Naive thymus-derived CD8-positive, alpha-beta T cell (primary cell): ENCODE measurements at regions not wholly inside any gene's neighbourhood (a gene's known extent, or its start where the extent isn't known, plus 50 kb on each side); places are given as distances from the start of the nearest gene placed in this dataset.

Experiments used
- ATAC-seq, 2 donors: fragments of 150-1000 bp; cut with Tn5 transposase in 1 of 2; sonication (Bioruptor Pico), chemical (Tn5 transposase) in 1 of 2; 1 replicate in 1 of 2; 2 replicates in 1 of 2; pipeline ENCODE4 v1.10.0; 2021; ENCODE audit warnings: mild to moderate bottlenecking in 2 of 2, moderate library complexity in 2 of 2
- POLR2A ChIA-PET: fragments of 350-600 bp; sonication (Branson Sonifier 250); formaldehyde crosslinking; loops from one replicate; lab custom pipeline; 2021; ENCODE audit warnings: antibody characterized with exemption; lab: Charles Lee
- DNase-seq, 10 donors: peaks; one replicate each; pipeline versions ENCODE4 v3.0.0 to v3.0.0-alpha.2; 2020 to 2022
- H3K27ac Mint-ChIP-seq, 10 donors: one replicate each; pipeline ENCODE4 v1.8.0; 2020 to 2022; ENCODE audit warnings: mild to moderate bottlenecking in 10 of 10, mixed read lengths in 10 of 10, moderate library complexity in 4 of 10, inconsistent platforms in 1 of 10
- H3K27me3 Mint-ChIP-seq, 5 donors: one replicate each; pipeline ENCODE4 v1.8.0; 2021 to 2022; ENCODE audit warnings: mixed read lengths in 5 of 5
- H3K36me3 Mint-ChIP-seq, 3 donors: one replicate each; pipeline ENCODE4 v1.8.0; 2020 to 2022; ENCODE audit warnings: mixed read lengths in 3 of 3, mild to moderate bottlenecking in 2 of 3, inconsistent platforms in 1 of 3
- H3K4me1 Mint-ChIP-seq, 4 donors: one replicate each; pipeline ENCODE4 v1.8.0; 2021 to 2022; ENCODE audit warnings: mixed read lengths in 4 of 4
- H3K4me3 Mint-ChIP-seq, 10 donors: one replicate each; pipeline ENCODE4 v1.8.0; 2020 to 2022; ENCODE audit warnings: mild to moderate bottlenecking in 10 of 10, mixed read lengths in 10 of 10, moderate library complexity in 6 of 10, inconsistent platforms in 1 of 10
- H3K9me3 Mint-ChIP-seq, 9 donors: one replicate each; pipeline ENCODE4 v1.8.0; 2020 to 2022; ENCODE audit warnings: mixed read lengths in 9 of 9, mild to moderate bottlenecking in 3 of 9, inconsistent platforms in 1 of 9, moderate library complexity in 1 of 9

DNA sequence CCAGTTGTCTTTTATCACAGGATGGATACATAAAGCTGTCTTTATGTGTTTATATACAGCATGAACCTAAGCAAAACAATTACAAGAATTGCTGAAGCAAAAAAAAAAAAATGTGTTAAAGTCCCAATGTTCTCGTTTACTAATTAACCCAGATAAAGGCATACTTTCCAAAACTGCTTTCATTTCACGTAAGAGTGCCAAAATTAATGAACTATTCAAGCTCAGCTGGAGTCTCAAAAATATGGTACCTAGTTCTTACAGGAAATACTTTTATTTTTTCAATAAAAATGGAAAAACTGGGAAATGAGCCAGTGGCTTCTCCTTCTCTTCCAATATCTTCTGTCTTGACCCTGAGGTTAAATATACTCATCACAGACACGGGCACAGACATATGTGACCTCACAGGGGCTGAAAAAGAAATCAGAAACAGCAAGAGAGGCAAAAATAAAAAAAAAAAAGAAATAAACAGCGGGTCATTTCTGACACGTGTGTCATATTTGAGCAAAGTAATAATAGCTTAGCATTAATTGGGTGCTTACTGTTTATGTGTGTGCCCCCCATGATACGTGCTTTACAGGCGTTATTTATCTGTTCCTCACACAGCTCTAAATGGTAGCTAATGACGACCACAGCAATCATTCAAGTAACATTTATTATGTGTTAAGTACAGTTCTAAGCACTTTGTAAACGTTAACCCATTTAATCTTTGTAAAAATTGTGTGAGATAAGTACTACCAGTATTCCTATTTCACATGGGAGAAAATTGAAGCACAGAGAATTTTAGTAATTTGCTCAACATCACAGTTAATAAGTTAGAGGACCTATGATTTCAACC is 158.0 kb upstream of the MMADHC start:
- peaks cover 0 to 15% (median 2%) of the 10 kb centered on the region in 5 donors for H3K27me3 Mint-ChIP-seq
- H3K4me1 Mint-ChIP-seq: no peaks in the 10 kb centered on the region
- H3K4me3 Mint-ChIP-seq: no peak overlapping the region
- H3K36me3 Mint-ChIP-seq: no peaks in the 10 kb centered on the region
- DNase-seq (no peak), ATAC-seq (no peak)
- POLR2A ChIA-PET: no interaction called here
- no peak overlapping the region for H3K27ac Mint-ChIP-seq
- H3K9me3 Mint-ChIP-seq: peaks cover 0 to 6% (median 0%) of the 10 kb centered on the region in 9 donors

DNA sequence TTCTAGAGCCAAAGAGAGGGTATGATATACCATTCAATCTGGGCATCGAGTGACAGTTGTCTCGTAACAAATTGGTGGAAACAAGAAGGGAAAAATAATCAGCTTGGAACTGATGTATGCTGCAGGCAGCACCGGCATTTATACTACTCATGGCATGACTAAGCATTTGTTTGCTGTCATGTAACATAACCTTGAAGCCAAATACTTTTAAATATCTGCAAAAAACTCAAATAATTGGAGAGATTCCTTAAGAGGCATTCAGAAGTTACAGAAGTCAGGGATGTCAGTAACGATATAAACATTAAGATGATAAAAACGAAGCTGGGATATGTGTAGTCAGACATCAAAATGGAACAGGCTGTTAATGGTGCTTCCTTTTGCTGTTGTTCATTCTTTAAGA is 157.3 kb upstream of the MMADHC start:
- Mint-ChIP-seq H3K9me3 (peaks cover 0 to 6% (median 0%) of the 10 kb centered on the region in 9 donors), H3K36me3 (no peaks in the 10 kb centered on the region), H3K27ac (no peak overlapping the region), H3K27me3 (peaks cover 0 to 17% (median 3%) of the 10 kb centered on the region in 5 donors), H3K4me3 (no peak overlapping the region), H3K4me1 (no peaks in the 10 kb centered on the region)
- no peak for ATAC-seq
- no peak for DNase-seq
- POLR2A ChIA-PET: no interaction called here

DNA sequence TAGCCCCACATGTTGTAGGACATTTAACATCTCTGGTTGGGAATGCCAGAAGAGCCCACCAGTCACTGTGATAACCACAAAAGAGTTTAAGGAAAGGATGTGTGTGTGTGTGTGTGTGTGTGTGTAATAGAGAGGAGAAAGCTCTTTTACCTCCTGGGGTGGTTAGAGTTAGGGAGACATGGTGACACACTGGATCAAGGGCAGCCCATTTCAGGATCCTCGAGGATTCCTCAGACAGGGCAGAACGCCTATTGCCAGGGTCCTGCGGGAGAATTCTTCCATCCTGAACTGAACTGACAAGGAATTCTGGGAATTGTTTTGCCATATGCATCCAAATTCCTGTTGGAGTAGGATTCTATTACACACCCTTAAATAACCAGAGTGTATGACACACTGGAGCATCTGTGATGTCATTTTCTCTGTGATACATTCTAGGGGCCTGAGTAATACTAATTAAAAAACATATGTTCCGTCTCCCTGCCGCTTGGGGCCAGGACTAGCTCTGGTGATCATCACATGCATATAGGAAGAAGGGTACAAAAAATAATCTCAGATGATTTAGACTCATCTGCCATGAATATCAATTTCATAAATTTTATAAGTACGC is 156.4 kb upstream of the MMADHC start:
- H3K27ac Mint-ChIP-seq: no peak overlapping the region
- no peak for ATAC-seq
- no peaks in the 10 kb centered on the region for H3K36me3 Mint-ChIP-seq

DNA sequence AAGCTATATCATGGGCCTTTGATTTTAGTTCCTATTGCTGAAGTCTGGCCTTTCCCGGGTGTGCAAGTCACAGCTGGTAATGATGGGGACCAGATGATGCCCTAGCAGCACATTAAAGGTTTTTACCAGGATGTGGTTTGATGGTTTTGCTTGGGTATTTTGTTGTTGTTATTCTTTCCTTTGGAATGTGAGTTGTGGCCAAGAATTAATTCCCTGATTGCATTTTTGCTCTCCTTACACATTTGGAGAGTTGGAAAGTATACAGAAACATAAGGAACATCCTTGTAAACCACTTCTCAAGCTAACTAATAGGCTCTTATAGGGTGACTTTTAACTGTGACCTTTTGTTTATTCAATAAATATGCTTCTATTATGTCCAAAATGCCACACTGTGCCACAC is 154.1 kb upstream of the MMADHC start:
- Mint-ChIP-seq H3K27ac (no peak overlapping the region), H3K4me3 (no peak overlapping the region), H3K9me3 (peaks cover 0 to 1% (median 0%) of the 10 kb centered on the region in 9 donors), H3K4me1 (no peaks in the 10 kb centered on the region), H3K36me3 (no peaks in the 10 kb centered on the region), H3K27me3 (peaks cover 0 to 27% (median 3%) of the 10 kb centered on the region in 5 donors)
- ATAC-seq (no peak), DNase-seq (no peak)
- POLR2A ChIA-PET: no interaction called here

More for the DNA sequence above, 156.4 kb upstream of the MMADHC start:
- Mint-ChIP-seq H3K9me3 (peaks cover 0 to 6% (median 0%) of the 10 kb centered on the region in 9 donors), H3K4me1 (no peaks in the 10 kb centered on the region), H3K4me3 (no peak overlapping the region), H3K27me3 (peaks cover 0 to 17% (median 3%) of the 10 kb centered on the region in 5 donors)
- DNase-seq: no peak
- POLR2A ChIA-PET: no interaction called here

DNA sequence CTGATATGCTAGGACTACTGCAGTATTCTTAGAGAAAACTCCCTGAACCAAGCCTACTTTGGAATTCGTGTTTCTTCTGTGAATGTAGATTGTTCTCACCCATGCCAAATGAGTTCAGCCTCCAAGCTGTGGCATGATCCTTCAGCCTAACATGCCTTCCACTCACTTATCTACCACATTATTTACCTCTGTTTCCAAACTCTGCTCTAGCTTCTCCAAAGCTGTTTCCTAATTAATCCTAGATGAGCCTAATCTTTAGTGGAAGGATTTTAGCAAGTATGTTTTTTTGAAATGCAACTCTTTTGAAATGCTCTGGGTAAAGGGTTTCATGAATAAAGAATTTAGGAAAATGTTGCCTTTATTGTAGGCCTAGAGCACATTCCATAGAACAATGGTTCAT is 152.9 kb upstream of the MMADHC start:
- H3K27me3 Mint-ChIP-seq: peaks cover 0 to 24% (median 3%) of the 10 kb centered on the region in 5 donors
- H3K27ac Mint-ChIP-seq: no peak overlapping the region
- no peaks in the 10 kb centered on the region for H3K36me3 Mint-ChIP-seq
- POLR2A ChIA-PET: no interaction called here
- peaks cover 0 to 1% (median 0%) of the 10 kb centered on the region in 9 donors for H3K9me3 Mint-ChIP-seq
- no peak for ATAC-seq
- H3K4me3 Mint-ChIP-seq: no peak overlapping the region
- H3K4me1 Mint-ChIP-seq: no peaks in the 10 kb centered on the region
- no peak for DNase-seq

- peaks cover 0 to 1% (median 0%) of the 10 kb centered on the region in 9 donors for H3K9me3 Mint-ChIP-seq
- H3K36me3 Mint-ChIP-seq: no peaks in the 10 kb centered on the region
- POLR2A ChIA-PET: no interaction called here
- H3K27me3 Mint-ChIP-seq: peaks cover 0 to 24% (median 3%) of the 10 kb centered on the region in 5 donors
- ATAC-seq (no peak), DNase-seq (no peak)
- H3K4me1 Mint-ChIP-seq: no peaks in the 10 kb centered on the region
- no peak overlapping the region for H3K4me3 Mint-ChIP-seq
- no peak overlapping the region for H3K27ac Mint-ChIP-seq
These were observed 152.3 kb upstream of the MMADHC start for GRCh38 chr2:149739883-149740265.

DNA sequence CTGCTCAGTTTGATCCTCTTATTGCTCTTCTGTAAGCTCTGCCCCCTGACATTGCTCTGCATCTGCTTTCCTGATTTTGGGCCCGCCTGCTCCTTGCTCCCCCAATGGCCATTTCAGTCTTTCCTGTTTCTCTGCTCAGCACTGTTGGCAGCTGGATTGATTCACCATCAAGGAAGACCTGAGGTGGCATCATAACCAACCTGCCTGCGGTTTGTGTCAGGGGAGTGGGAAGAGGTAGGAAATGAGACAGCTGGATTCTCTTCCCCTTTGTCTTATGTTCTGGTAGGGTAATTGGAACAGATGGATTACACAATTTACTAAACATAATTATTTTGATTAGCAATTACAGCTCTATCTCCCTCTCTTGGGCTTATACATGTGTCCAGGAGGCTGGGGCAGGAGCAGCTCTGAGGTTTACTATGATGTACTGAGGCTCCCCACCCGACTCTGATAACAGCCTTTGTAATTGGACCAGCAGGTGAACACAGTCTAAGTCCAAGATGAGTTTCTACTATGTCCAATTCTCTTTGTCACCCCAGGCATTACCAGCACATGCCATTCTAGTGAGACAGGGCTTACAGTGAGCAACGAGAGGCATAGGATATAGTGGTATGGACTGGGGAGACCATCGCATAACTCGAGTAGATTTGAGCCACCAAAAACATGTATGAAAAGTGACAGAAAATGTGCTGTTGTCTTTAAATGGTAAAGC is 151.8 kb upstream of the MMADHC start:
- DNase-seq: no peak
- Mint-ChIP-seq H3K9me3 (peaks cover 0 to 1% (median 0%) of the 10 kb centered on the region in 9 donors), H3K4me1 (no peaks in the 10 kb centered on the region), H3K27me3 (peaks cover 0 to 24% (median 3%) of the 10 kb centered on the region in 5 donors), H3K36me3 (no peaks in the 10 kb centered on the region), H3K4me3 (no peak overlapping the region), H3K27ac (no peak overlapping the region)
- no peak for ATAC-seq
- POLR2A ChIA-PET: no interaction called here

DNA sequence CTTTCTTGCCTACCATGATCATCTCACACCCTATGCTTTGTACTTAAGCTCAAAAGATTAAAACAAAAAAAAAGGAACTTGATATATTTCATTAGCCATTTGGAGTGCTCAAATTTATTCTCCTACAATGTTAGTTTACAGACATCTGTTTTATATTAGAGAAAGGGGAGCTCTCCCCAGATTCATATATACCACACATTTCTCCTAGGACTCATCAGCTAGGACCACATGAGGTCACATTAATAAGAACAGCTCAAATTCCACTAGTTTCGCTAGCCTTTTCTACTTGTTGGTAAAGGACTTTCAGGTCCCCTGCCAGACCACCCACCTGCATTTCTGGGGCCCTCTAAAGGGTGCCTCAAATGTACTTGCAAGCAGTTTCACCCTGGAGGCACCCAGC is 151.2 kb upstream of the MMADHC start:
- ATAC-seq: no peak
- no peak overlapping the region for H3K27ac Mint-ChIP-seq
- POLR2A ChIA-PET: no interaction called here

DNA sequence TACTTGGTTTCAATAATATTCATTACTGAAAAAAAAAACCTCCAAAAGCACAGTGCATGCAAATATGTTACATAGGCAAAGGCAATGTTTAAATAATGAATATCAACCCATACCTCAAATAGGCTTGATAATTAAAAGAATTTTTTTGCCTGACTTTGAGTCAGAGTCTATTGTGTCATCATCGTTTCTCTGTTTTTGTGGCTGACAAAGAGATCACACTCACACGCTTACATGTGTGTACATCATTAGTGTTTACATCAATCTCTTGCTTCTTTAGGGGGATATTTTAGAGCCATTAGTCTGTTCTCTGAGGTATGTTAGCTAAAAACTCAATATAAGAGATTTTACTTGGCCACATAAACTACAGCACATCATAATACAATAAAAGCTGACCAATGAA is 150.3 kb upstream of the MMADHC start:
- no peak overlapping the region for H3K27ac Mint-ChIP-seq
- no peaks in the 10 kb centered on the region for H3K36me3 Mint-ChIP-seq
- peaks cover 0 to 1% (median 0%) of the 10 kb centered on the region in 9 donors for H3K9me3 Mint-ChIP-seq
- peaks cover 0 to 24% (median 3%) of the 10 kb centered on the region in 5 donors for H3K27me3 Mint-ChIP-seq
- no peak overlapping the region for H3K4me3 Mint-ChIP-seq
- POLR2A ChIA-PET: no interaction called here
- ATAC-seq (no peak), DNase-seq (no peak)
- no peaks in the 10 kb centered on the region for H3K4me1 Mint-ChIP-seq

More for the DNA sequence above, 151.2 kb upstream of the MMADHC start:
- Mint-ChIP-seq H3K36me3 (no peaks in the 10 kb centered on the region), H3K27me3 (peaks cover 0 to 24% (median 3%) of the 10 kb centered on the region in 5 donors), H3K4me3 (no peak overlapping the region), H3K4me1 (no peaks in the 10 kb centered on the region), H3K9me3 (peaks cover 0 to 1% (median 0%) of the 10 kb centered on the region in 9 donors)
- DNase-seq: no peak

DNA sequence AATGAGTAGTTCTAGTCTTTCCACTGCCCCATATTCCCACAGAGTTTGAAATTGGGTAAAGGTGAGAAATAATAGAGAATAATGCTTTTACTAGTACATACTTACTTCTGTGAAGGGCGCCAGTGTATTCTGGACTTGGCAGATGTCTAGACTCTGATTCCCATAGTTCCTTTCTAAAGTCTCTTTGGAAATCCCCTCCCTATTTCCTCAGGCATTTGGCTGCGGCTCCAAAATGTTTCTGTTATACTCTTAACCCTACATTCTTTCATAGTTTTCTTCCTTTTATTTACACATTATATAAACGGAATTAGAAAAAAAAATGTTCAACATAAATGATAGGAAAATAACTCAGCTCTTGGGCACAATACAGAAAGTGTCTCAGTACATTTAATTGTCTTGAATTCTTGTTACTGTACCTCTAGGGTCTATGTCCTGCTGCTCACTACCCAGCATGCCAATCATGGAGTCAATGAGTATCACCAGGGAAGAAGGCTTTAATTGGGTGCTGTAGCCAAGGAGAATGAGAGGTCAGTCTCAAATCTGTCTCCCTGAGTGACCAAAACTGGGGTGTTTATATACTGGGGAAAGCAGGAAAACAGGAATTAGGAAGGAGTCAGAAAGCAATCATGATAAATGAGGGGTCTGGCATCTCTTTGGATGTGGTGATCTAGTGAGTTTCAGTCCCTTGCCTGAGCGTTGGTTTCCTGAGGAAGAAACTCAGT is 147.8 kb upstream of the MMADHC start:
- no peak for DNase-seq
- no peak for ATAC-seq
- Mint-ChIP-seq H3K4me3 (no peak overlapping the region), H3K27me3 (peaks cover 0 to 24% (median under 1%) of the 10 kb centered on the region in 5 donors), H3K4me1 (no peaks in the 10 kb centered on the region), H3K36me3 (no peaks in the 10 kb centered on the region), H3K9me3 (no peaks in the 10 kb centered on the region), H3K27ac (no peak overlapping the region)
- POLR2A ChIA-PET: no interaction called here

GRCh38 chr2:149733936-149734685 is 146.5 kb upstream of the MMADHC start:
- no peak overlapping the region for H3K27ac Mint-ChIP-seq
- no peaks in the 10 kb centered on the region for H3K4me1 Mint-ChIP-seq
- H3K27me3 Mint-ChIP-seq: peaks cover 0 to 22% (median 0%) of the 10 kb centered on the region in 5 donors
- ATAC-seq: no peak
- POLR2A ChIA-PET: no interaction called here
- no peaks in the 10 kb centered on the region for H3K36me3 Mint-ChIP-seq
- DNase-seq: no peak
- H3K4me3 Mint-ChIP-seq: no peak overlapping the region
- no peaks in the 10 kb centered on the region for H3K9me3 Mint-ChIP-seq

GRCh38 chr2:149732730-149733290 is 145.2 kb upstream of the MMADHC start:
- H3K4me3 Mint-ChIP-seq: no peak overlapping the region
- no peaks in the 10 kb centered on the region for H3K36me3 Mint-ChIP-seq
- no peaks in the 10 kb centered on the region for H3K9me3 Mint-ChIP-seq

More at GRCh38 chr2:149732730-149733290, 145.2 kb upstream of the MMADHC start:
- POLR2A ChIA-PET: no interaction called here
- peaks cover 0 to 21% (median 0%) of the 10 kb centered on the region in 5 donors for H3K27me3 Mint-ChIP-seq
- ATAC-seq (no peak), DNase-seq (no peak)
- no peaks in the 10 kb centered on the region for H3K4me1 Mint-ChIP-seq
- H3K27ac Mint-ChIP-seq: no peak overlapping the region
